ENCODE measurements at regions not wholly inside any gene's neighbourhood (a gene's known extent, or its start where the extent isn't known, plus 50 kb on each side); places are given as distances from the start of the nearest gene placed in this dataset.
"Not testable (repeated sequence)": the region's sequence is repeated elsewhere in the genome, so short reads cannot be mapped to it uniquely, and the experiment has no call there.

DNA sequence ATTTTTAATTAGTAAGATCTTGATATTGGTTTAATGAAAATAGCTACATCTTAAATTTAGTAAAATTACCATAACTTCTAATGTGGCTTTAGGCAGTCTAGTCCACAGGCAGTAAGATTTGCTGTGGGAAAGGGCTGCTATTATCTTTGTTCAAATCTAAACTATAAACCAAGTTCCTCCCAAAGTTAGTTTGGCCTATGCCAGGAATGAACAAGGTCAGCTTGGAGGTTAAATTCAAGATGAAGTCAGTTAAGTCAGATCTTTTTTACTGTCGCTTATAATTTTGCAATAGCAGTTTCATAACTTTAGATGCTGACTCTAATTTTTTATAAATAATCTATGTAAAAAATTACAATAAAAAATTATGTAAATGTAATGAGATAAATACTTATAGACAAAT, 1016.9 kb upstream of the ALCAM start:
- TF ChIP-seq, protein P1, sequence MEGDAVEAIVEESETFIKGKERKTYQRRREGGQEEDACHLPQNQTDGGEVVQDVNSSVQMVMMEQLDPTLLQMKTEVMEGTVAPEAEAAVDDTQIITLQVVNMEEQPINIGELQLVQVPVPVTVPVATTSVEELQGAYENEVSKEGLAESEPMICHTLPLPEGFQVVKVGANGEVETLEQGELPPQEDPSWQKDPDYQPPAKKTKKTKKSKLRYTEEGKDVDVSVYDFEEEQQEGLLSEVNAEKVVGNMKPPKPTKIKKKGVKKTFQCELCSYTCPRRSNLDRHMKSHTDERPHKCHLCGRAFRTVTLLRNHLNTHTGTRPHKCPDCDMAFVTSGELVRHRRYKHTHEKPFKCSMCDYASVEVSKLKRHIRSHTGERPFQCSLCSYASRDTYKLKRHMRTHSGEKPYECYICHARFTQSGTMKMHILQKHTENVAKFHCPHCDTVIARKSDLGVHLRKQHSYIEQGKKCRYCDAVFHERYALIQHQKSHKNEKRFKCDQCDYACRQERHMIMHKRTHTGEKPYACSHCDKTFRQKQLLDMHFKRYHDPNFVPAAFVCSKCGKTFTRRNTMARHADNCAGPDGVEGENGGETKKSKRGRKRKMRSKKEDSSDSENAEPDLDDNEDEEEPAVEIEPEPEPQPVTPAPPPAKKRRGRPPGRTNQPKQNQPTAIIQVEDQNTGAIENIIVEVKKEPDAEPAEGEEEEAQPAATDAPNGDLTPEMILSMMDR (conservative IDR thresholded peaks at IDR 0.05; ENCODE audit: low read depth) = no peak
- H3K27ac ChIP-seq = no peak overlapping the region
- ChIA-PET CTCF (no interaction called here), POLR2A (ENCODE audit: low non-redundant PET) (no interaction called here)
- DNase-seq (ENCODE audit: low spot score) = no peak

DNA sequence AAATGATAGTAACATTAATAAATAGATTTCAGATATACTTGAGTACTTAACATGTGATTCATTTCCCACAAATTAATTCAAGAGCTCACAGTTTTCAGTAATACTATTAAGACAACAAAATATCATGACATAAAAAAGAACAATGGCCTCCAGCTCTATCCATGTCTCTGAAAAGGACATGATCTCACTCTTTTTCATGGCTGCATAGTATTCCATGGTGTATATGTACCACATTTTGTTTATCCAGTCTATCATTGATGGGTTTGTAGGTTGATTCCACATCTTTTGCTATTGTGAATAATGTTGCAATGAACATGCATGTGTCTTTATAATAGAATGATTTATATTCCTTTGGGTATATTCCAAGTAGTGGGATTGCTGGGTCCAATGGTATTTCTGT, 1012.8 kb upstream of the ALCAM start:
- no peak overlapping the region for H3K27ac ChIP-seq
- TF ChIP-seq, protein P1 (conservative IDR thresholded peaks at IDR 0.05; ENCODE audit: low read depth) = no peak
- CTCF ChIA-PET = no interaction called here
- POLR2A ChIA-PET (ENCODE audit: low non-redundant PET) = no interaction called here
- no peak for DNase-seq (ENCODE audit: low spot score)

- no peak overlapping the region for H3K27ac ChIP-seq
- POLR2A ChIA-PET (ENCODE audit: low non-redundant PET) = no interaction called here
- TF ChIP-seq, protein P1 (conservative IDR thresholded peaks at IDR 0.05; ENCODE audit: low read depth) = no peak
- DNase-seq (ENCODE audit: low spot score) = no peak
- CTCF ChIA-PET = no interaction called here
Measured at GRCh38 chr3:104359546-104359945, 1007.2 kb upstream of the ALCAM start.

DNA sequence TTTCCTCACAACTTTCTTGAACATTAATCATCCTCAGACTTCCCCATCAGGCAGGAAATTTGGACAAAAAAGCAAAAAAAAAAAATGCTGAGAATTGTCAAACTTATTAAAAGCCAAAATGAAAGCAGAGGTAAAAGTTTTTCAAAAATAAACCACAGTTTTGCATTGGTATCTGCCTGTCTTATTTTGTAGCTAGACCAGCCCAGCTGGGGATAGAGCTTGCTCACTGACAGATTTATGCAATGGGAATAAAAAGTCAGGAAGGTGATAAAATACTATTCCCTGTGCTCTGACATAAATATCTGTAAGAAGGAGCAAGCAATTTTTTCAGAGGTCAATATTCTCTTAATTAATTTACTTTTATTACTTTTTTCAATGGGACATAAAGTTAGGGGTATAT, 1006.7 kb upstream of the ALCAM start:
- H3K27ac ChIP-seq = no peak overlapping the region
- POLR2A ChIA-PET (ENCODE audit: low non-redundant PET) = no interaction called here
- no peak for DNase-seq (ENCODE audit: low spot score)
- TF ChIP-seq, protein P1 (conservative IDR thresholded peaks at IDR 0.05; ENCODE audit: low read depth) = no peak
- CTCF ChIA-PET = no interaction called here

DNA sequence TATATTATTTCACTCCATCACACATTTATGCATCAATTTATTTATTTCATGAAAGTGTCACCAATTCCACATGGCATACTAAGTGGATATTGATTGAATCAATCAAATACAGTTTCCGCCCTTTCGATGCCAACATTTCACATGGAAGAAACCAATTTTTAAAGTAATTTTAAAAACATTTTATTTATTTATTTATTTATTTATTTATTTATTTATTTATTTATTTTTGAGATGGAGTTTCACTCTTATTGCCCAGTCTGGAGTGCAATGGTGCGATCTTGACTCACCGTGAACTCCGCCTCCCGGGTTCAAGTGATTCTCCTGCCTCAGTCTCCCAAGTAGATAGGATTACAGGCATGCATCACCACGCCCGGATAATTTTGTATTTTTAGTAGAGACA, 1005.0 kb upstream of the ALCAM start:
- CTCF ChIA-PET; DNase-seq (ENCODE audit: low spot score); POLR2A ChIA-PET (ENCODE audit: low non-redundant PET); H3K27ac ChIP-seq: not testable (repeated sequence)

GRCh38 chr3:104362319-104362718, 1004.4 kb upstream of the ALCAM start:
- POLR2A ChIA-PET (ENCODE audit: low non-redundant PET) = no interaction called here
- no peak for DNase-seq (ENCODE audit: low spot score)
- no peak overlapping the region for H3K27ac ChIP-seq
- TF ChIP-seq, protein P1 (conservative IDR thresholded peaks at IDR 0.05; ENCODE audit: low read depth) = no peak
- CTCF ChIA-PET = no interaction called here

- no peak overlapping the region for H3K27ac ChIP-seq
- ChIA-PET POLR2A (ENCODE audit: low non-redundant PET) (no interaction called here), CTCF (no interaction called here)
- no peak for DNase-seq (ENCODE audit: low spot score)
- TF ChIP-seq, protein P1 (conservative IDR thresholded peaks at IDR 0.05; ENCODE audit: low read depth) = no peak
Measured at GRCh38 chr3:104367000-104367399, 999.7 kb upstream of the ALCAM start.
